HG02870 (cell line): ENCODE measurements at regions not wholly inside any gene's neighbourhood (a gene's known extent, or its start where the extent isn't known, plus 50 kb on each side); places are given as distances from the start of the nearest gene placed in this dataset.
A peak's percentile ranks its signal among the peaks of the same experiment; 100 is the strongest.

Experiments used
- ATAC-seq: cut with Tn5 transposase; IDR thresholded peaks from one replicate; pipeline ENCODE4 v1.9.1; 2021; ENCODE audit warnings: mild to moderate bottlenecking, moderate library complexity; ENCODE audit not compliant: unreplicated experiment

- no peak for ATAC-seq
Observed at GRCh38 chr2:37541516-37541915, 129.9 kb downstream of the CDC42EP3 start.

DNA sequence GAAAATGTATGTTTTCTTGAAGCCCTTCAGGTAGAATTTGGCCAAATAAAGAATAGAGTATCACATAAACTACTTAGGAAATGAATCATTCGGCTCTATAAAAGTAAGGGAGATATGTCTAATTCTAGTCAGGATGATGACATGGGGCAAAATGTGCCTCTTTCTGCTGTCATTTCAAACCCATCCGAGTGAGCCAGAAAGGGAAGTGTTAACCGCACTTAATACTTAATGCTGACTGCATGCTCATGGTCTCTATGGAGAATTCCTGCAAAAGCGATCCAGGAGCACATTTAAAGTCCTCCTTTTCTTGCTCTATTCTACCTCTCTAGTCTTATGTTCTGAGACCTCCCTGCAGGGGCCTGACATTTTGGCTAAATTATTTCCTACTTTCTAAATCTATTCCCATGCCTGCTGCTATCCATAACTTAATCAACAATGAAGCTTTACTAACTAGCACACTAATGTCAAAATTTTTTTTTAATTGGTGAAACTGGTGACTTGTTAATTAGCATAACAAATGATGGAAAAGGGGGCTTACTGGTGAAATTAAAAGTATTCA lies 127.4 kb downstream of the CDC42EP3 start:
- no peak for ATAC-seq

DNA sequence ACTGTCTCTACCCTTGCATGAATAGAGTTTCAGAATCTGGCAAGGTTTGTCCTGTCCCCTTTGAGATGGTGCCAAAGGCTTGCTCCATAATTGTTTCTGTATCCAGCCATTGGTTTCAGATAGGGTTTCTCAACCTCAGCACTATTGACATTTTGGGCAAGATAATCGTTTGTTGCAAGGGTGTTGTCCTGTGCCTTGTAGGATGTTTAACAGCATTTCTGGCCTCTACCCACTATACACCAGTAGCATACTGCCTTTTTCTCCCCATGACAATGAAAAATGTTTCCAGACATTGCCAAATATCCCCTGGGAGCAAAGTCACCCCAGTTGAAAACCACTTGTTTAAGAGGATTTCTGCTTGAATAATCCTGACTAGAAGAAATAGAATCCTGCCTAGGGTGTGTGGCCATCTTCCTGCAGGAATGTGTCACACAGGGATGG lies 126.8 kb downstream of the CDC42EP3 start:
- no peak for ATAC-seq

GRCh38 chr2:37549598-37549997 lies 121.8 kb downstream of the CDC42EP3 start:
- ATAC-seq = peak; percentile 64

DNA sequence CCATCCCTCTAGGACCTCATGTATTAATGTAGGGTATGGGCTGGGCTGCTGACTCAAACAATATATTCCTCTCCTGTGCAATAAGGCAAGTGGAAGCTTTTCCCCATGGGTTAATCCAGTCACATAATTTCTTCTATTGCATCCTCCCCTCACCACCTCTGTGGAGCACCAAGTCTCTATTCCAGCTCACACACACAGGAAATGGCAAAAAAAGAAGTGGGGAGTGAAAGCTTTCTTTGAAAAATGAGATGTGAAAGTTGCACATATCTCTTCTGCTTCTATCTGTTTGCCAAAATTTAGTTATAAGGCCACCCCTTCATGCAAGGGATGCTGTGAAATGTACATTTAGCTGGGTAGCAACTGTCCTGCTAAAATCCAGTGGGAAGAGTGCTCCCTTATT lies 121.3 kb downstream of the CDC42EP3 start:
- peak; percentile 40 for ATAC-seq

DNA sequence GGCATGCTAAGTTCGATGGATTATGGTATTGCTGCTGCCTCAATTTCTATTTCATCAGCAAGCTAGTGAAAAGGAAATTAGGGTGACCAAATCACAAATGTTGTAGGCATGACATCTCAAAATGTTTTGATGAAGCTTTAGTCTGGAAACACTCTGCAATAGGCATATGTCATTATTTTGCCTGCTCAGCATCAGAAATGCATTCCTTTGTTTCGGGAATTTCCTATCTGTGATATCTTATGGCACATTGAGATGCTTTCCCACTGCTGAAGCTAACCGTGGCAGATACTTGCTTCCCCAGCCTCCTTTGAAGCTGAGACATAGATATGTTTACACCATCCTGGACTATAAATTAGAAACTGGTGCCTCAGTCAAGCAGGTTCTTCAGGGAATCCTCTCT lies 119.7 kb downstream of the CDC42EP3 start:
- ATAC-seq = no peak

- no peak for ATAC-seq
Observed at GRCh38 chr2:37552339-37552738, 119.1 kb downstream of the CDC42EP3 start.

DNA sequence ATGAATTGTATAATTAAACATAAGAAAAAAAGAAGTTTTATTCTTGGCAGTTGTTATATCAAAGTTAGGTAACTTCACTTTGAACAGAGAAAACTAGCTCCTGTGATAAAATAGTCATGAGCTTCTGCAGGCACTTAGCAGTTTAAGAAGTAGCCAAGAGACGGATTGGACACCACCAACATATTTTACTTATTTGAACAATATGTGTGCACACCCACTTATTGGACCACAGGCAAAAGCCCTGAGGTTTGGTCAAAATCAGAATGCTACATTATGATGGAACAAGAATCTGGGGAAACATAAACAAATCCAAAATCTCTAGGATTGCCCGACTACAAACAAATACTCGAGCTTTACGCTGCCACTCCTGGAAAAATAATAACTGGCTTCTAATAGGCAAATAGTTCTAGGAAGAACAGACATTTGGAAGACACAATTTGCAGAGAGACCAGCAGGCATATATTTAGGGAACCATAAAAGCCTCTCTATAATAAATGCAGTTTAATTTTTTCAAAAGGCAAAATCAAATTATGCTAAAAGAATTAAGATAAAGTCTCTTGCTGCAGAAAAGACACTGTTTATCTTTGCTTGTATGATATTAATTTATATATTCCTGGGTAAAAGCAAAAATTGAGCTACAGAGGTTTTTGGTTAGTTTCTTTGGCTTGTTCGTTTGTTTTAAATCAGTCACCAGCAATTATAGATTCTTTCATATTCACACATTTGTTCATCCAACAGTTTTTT lies 117.9 kb downstream of the CDC42EP3 start:
- ATAC-seq = no peak

- ATAC-seq = no peak
Observed at GRCh38 chr2:37554155-37554510, 117.3 kb downstream of the CDC42EP3 start.

- no peak for ATAC-seq
Observed at GRCh38 chr2:37554687-37555086, 116.8 kb downstream of the CDC42EP3 start.

DNA sequence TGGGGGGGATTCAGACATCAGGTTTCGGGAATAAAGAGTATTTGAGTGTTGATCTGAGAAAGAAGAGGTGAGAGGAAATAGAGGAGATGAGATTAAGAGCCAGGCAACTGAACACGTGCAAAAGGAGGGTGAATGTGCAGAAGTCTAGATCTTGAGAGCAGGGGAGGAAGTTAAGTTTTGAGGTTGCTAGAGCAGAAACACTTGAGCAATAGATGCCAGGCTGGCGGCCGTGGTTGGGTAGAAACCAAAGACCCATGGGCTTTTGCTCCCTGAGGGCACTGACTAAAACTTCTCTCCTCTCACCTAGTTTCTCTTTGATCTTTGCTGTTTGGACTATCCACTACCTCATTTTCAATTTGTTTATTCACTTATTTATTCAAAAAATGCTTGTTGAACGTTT lies 116.0 kb downstream of the CDC42EP3 start:
- ATAC-seq = no peak

DNA sequence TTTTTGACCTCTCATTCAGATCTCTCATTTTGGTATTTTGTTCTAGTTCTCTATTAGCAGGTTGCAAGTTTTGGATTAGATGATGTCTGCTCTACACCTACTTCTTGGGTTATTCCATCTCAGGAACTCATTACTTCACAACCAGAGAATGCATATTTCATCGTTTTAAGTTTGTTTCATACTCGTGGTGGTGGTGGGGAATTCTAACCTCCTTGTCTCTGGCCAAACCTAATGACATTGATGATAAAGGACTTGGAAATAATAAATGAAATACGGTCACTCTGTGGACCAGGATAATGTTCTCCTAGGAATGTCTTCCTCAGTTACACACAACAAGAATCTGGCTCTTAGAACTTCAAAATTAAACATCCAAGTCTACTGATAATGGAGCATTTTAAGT lies 115.2 kb downstream of the CDC42EP3 start:
- ATAC-seq = no peak

DNA sequence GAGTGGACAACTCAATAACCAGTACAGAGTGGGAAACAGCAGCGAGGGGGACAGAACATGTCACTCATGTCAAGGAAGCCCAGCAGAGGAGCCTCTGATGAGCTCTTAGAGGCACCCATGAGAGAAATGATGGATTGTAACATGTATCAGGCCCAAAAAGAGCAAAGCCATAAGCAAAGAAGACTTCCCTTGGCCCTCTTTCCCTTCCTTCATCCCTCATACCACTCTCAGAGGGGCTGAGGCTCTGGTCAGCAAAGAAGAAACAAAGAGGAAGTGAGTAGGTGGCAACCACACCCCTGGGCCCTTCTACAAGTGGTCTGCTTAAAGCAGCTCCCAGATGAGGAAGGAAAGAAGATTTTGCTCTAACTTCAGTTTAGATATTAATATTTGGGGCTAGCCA lies 112.8 kb downstream of the CDC42EP3 start:
- peak; percentile 65 for ATAC-seq

GRCh38 chr2:37560241-37560848 lies 111.1 kb downstream of the CDC42EP3 start:
- ATAC-seq = no peak

GRCh38 chr2:37560863-37561614 lies 110.4 kb downstream of the CDC42EP3 start:
- ATAC-seq = no peak

GRCh38 chr2:37561615-37562569 lies 109.5 kb downstream of the CDC42EP3 start:
- ATAC-seq = peak; percentile 69

- ATAC-seq = no peak
Observed at GRCh38 chr2:37563375-37564015, 107.9 kb downstream of the CDC42EP3 start.

DNA sequence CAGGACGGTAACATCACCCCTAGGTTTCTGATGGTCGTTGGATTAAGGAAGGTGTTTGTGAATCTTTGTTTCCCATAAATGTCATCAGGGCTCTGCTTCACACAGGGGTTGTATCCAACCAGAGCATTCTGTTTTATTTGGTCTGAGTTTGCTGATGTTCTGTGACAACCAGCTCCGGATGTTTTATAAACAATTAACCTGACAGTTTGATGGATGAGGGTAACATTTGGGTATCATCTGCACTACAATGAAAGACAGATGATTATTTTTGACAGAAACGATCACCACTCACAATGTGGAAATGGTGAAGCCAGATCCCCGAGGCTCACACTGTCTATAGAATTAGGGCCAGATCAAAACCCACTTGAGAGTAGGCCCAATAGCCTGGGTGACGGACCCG lies 107.1 kb downstream of the CDC42EP3 start:
- no peak for ATAC-seq

DNA sequence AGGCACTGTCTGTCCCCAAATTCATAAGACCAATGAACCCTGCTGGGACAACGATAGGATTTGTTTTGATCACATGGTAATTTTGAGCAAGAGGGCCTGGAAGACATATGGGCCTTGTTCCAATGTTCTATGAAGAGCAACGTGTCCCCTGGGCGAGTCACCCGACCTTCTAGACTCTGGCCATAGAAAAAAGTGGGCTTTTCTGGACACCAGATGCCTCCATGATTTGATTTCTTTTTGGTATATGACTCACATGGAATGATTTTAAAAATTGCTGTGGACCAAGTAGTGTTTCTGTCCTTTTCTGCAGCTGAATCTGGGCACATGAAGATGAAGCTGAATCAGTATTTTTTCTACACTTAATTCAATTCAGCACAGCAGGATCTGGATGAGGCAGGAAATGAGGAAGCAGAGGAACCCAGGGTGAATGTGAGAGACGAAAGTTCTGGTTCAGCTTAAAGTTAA lies 104.9 kb downstream of the CDC42EP3 start:
- no peak for ATAC-seq

- ATAC-seq = no peak
Observed at GRCh38 chr2:37568565-37568964, 102.9 kb downstream of the CDC42EP3 start.
